Myocyte (in vitro differentiated cells): ENCODE measurements at regions not wholly inside any gene's neighbourhood (a gene's known extent, or its start where the extent isn't known, plus 50 kb on each side); places are given as distances from the start of the nearest gene placed in this dataset.

Experiments
- DNase-seq: peaks from one replicate; pipeline ENCODE4 v3.0.0-alpha.2; 2012; ENCODE audit warnings: low read depth

DNA sequence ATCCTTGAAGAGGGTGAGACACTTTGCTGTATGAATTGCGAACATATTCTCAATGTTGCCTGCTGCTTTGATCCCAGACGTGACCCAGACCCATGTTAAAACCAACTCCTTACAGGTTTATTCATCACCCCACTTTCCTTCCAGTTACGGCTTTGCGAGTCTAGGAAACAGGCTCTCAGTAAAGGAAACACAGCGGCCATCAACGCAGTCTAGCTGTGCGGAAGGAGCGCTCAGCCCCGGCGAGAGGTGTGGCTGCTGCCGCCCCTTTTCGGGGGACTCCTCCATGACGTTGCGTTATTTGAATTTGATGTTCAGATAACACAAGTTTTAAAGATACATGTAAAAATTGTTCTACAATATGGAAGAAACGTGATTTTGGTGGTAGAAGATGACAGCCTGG, 206.4 kb upstream of the FAT1 start:
- DNase-seq: no peak

DNA sequence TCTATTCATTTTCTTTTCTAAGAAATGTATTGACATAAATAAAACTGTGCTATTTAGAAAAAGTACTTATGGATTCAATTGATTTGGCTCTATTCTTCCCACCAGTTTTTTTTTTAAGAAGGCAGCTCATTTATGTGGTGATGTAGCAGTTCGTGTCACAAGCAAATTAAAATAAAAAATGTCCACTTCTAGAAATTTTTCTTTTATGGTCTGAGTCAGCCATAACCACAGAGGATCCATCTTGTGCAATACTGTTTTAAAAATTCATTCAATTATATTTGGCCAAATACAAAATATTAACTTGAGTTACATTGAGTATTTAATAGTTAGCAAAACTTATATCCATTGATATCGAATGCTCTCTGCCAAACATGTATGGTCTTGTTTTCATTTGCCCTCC, 207.9 kb upstream of the FAT1 start:
- peak; percentile 32 for DNase-seq

DNA sequence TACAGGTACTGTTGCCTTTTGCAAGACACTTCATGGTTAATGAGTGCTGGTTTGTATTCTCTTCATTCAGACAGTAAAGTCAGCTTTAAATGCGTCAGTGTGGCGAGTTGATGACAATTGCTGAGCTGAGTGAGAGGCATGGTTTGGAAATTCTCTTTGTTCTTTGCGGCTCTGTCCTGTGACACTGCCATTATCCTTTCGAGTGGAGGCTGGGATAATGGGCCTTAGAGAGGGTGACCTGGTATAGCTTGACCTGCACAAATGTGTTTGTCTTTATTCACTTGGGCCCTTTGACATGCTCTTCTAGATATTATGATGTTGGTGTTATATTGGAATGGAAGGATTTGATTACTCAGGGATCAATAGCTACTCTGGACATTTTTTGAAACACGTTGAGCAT, 208.5 kb upstream of the FAT1 start:
- DNase-seq: no peak

DNA sequence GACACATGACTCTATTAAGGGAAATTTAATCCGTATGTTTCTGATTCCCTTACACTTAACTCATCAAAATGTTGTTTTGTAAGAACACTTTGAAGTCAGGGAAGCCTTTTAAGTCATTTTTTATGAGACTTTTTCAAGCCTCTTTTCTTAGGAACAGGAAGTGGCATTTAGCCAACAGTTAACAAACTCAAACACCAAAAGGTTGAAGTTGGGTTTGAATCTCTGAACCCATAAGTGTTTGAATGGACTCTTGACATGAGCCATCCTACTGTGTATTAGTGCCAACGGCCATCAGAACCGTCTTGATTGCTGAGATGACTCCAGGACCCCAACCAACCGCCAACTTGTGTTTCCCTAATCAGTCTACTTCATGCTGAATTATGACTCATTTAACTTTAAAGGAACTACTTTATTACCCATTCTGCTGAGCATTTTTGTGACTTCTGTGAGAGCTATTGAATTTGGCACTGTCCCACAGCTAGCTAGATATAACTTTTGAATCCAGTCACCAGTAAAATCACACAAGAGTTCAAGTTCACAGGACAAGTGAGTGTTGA, 209.1 kb upstream of the FAT1 start:
- DNase-seq: peak; percentile 60

DNA sequence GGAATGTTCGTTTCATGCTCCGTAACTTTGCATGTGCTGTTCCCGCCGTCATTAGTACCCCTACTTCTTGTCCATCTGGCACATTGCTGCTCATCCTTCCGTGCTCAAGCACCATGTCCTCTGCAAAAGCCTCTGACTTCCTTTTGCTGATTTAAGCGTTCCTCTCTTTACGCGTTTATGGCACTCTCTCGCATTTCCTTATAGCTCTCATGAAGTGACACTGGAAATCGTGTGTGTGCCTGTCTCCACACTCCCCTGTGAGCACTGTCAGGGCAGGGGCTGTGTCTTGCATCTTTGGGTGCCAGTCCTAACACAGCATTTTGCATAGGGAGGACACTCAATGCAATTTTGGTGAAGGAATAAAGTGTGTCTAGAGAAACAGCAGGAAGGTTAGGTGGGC, 210.6 kb upstream of the FAT1 start:
- DNase-seq: no peak

DNA sequence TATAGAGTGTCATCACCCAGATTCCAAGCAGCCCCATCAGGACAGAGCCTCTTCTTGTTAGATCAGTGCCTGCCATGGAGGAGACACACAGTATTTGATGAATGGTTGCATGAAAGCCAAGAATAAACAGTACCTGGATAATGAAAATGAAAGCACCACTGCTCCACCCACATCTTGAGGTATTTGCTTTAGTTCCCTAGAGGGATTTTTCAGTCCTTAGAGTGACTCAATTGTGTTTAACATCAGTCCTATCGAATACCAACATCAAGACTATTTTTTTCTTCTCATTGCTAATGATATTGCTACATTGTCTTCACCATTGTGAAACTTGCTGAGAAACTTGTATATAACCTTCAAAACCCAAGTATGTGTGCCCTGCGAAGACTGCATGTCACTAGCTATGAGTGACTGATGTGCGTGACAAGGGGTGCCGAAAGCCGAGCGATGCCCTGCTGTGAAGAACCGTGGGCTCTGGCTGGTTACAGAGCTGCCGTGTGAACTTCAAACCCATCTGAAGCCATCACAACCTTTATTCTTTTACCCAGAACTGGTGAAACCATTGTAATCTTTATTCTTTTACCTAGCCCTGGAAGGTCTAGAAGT, 211.3 kb upstream of the FAT1 start:
- no peak for DNase-seq

DNA sequence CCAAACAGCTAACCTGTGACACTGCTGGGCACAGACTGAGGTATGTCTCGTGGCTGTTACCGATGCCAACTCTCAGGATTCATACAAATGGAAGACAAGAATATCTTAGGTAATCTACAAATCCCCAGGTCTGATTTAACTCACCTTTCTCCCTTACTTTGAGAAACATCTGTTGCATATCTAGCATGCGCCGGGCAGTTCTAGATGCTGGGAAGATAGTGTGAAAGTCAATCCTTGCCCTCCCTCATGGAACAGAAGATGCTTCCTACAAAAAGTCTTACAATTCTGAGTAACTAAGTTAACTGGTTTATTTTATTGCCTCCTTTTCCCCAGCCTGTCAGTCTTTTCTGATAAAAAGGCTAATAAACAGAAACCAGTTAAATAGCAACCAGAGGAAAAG, 212.2 kb upstream of the FAT1 start:
- DNase-seq: no peak

DNA sequence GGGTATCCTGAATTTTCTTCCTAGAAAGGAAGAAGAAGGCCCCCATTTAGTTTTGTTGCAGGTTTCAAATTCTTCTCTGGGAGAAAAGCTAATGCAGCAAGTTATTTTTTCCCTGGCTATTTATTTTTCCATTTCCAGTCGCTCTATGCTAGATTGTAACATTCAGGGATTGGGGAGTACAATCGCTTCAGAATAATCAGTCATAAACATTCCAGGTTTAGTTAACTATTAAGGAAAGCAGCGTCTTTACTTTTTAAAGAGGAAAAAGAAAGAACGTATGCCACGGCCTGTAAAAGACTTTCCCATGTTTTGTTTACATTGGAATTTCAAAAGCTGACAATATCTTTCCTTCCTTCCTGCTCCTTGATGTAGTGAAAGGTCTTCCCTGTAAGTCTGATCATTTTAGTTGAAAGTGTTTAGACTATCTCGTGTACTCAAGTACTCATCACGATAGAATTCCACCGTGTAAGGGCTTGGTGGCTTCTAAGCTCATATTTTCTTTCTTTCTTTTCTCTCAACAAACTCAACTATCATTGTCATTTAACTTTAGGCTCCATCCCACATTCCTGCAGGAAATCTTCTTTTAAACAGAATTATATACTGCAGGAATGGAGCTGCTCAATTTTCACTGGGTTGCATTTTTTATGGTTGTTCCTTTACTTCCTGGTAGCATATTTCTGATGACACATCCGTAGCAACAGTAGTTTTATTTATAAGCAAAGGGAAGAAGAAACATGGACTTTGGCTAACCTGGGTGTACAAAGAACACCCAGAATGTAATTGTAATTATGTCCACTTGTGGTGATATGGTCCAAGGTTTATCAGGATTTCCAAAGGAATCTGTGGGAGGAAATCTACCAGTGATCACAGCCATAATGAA, 213.1 kb upstream of the FAT1 start:
- DNase-seq: peak; percentile 54

DNA sequence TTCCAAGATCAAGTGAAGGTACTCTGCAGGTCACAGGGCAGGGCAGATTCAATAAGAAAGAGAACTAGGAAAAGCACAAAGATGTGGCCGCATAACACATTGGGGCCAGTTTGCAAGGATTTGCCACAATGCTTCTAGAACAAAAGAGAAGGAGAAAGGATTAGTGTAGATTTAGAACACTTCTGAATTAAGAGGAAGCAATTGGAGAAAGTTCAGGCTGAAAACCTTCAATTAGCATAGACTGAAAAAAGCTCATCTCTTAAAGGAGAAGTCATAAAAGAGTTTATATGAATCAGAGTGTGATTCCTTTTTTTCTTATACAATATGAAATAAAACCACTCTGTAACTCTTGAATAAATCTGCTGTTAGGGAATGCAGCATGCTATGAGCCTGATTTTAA, 215.6 kb upstream of the FAT1 start:
- DNase-seq: no peak

DNA sequence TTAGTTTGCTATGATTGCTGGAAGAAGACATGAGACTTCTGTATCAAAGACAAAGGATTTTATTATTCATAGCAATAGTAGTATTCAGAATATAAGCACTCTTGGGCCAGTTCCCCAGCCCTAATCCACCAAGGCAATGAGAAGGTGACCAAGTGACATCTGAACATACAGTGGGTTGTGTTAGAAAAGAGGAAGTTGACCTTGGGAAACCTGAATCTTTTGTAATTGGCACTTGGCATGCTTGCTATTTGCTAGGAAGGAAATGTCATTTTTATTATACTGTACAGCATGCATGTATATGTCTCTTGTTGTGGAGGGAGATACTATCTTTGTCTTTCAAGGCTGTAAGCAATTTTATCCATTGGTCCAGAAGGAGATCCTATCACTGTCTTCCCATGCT, 216.1 kb upstream of the FAT1 start:
- DNase-seq: no peak

DNA sequence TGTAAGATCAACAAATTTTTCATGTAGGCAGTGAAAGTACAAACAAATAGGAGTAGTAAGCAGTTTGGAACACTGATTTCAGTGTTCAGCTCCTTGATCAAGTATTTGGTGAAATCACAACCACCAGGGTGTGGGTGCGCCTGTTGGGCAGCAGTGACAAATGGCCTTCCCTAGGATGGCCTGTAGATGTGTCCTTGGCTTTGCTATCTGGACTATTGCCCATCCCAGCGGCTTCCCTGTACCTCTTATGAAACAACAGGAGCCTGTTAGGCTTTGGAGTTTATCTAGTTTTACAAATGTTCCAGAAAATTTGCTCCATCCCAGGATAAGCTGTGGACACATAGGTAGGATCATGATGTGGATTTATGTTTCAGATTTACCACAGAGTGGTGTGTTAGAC, 216.8 kb upstream of the FAT1 start:
- DNase-seq: no peak

DNA sequence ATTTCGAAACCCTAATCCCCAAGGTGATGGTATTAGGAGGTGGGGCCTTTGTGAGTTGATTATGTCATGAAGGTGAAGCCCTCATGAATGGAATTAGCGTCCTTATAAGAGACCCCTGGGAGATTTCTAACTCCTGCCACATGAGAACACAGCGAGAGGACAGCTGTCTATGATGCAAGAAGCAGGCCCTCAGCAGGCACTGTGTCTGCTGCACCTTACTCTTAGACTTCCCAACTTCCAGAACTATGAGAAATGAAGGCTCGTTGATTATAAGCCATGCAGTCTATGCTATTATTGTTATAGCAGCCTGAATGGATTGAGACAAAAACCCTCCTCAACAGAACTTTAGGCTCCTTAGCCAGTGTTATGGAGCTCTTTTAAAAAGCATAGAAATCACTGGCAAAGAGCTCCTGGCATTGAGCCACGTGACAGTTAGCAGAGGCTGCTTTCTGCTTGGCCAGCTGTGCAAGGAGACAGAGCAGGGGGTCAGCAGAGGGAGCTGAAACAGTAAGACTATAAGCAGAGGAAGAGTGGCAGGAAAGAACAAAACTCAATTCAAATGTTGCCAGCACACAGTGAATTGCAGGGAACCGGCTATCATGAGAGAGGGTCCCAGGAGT, 219.2 kb upstream of the FAT1 start:
- peak; percentile 76 for DNase-seq

DNA sequence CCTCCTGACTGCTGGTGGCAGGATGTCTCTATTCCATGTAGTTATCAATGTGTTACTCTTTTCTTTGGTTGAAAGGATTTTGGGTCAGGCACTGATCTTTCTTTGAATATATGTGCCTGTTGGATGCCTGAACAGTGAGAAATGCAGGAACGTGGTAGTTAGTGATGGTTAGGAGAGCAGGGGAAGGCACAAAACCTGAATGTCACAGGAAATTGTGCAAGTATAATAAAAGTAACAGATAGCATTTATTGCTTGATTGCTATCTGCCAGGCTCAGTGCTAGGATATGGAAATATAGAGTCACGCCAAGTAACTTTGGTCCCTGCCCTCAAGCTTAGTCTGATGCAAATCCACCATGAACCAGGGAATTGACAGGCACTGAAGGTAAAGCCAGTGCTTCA, 219.8 kb upstream of the FAT1 start:
- no peak for DNase-seq

DNA sequence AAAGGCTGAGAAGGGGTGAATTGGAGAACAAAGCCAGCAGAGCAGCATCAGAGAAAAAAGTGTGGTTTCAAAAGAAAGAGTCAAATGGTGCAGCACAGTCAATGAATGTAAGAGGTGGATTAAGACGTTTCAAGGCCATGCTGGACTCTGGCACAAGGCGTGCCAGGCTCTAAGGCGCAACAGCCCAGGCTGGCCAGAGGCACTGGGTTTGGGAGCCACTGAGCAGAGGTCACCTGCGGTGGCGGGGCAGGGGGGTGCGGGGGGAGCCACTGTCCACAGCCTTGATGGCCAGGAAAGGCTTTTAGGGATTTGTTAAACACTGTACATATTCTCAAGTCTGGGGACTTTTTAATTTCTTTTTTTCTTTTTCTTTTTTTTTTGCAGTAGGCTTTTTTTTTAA, 222.5 kb upstream of the FAT1 start:
- no peak for DNase-seq

DNA sequence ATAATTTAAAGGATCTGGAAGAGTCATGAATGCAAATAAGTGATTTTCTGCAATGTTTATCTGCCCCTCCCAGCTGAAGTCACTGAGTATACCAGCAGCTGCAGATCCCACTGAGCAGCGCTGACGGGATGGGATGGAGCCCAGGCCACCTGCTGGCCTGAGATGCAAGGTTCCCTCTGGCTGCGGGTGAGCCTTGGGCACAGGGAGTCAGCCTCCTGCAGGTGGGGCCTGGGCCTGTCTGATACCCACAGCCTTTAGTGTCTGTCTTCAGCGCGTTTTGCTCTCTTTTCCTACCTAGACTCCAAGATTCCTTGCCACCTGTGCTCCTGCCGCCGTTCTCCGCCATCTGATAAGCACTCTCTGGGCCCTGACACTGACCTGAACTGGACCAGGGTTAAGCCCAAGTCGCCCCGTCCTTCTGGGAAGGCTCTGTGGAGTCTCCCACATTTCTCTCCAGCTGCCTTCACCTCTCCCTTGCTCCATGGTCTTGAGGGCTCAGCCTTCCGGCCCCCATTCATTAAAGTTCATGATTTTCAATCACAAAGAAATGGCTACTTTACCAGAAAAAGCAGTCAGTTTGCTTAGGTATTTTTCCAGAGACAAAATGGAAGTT, 223.1 kb upstream of the FAT1 start:
- DNase-seq: peak; percentile 65

DNA sequence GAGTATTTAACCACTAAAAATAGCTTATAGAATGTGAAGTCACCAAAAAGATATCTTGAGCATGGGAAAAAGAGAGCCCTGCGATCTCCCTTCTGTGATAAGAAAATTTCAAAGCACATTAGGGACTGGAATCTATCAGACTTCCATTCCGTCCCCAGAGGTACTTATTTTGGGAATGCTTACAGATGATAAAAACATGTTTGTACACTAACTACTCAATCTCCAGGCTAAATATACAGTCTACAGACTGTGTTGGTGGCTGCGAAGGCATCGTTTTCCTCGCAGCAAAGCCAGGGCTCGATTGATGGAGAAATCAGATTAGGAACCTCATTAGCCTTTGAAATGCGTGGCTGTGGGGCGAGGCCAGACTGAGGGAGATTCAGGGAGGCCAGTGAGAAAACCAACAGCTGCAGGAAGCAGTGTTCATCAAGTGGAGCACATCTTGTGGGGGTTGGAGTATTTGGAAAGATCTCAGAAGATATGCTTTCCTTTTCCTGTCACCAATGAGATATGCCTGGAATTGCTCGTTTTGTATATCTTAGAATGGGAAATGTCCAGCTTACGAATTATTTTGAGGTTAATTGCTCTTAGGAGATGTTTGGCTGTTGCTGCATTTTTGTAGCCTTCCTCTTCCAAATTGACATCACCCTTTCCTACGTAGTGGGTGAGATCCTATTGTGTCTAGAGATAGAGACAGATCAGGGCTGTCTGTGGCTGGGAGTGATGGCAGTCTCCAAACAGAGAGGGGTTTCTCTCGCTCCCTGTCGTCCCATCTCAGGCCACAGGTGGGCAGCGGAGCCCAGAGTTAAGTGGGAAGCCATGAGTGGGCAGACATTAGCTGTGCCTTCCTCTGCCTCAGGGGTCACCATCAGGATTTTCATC, 224.9 kb upstream of the FAT1 start:
- DNase-seq: peak; percentile 87

DNA sequence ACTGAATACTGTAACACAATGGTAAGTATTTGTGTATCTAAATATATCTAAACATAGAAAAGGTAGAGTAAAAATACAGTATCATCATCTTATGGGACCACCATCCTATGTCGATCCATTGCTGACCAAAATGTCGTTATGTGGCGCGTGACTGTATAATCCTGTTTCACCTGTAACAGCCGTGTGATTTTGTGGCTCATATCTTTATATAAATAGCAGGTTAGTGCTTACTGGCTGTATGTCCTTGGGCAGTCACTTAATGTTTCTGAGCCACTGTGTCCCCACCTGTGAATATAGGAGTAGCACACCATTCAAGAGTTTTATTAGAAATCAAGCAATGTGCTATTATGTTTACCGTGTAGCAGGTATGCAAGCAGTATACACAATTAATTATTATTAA, 226.2 kb upstream of the FAT1 start:
- no peak for DNase-seq

DNA sequence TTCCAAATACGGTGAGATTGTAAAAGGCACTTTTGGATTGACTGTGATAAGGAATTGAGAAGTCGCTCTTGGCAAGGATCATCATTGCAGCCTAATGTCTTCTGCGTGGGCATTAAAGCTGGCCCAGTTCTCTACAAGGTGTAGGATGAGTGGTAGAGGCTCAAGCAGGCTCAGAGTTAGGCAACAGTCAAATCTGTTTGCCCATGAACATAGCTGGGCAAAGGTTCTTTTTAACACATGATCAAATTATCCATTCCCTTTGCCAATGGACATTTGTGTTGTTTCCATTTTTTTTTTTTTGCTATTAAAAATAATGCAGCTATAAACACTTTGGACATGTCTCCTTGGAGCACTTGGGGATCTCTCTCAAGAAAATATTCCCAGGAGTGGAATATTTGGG, 229.1 kb upstream of the FAT1 start:
- no peak for DNase-seq

DNA sequence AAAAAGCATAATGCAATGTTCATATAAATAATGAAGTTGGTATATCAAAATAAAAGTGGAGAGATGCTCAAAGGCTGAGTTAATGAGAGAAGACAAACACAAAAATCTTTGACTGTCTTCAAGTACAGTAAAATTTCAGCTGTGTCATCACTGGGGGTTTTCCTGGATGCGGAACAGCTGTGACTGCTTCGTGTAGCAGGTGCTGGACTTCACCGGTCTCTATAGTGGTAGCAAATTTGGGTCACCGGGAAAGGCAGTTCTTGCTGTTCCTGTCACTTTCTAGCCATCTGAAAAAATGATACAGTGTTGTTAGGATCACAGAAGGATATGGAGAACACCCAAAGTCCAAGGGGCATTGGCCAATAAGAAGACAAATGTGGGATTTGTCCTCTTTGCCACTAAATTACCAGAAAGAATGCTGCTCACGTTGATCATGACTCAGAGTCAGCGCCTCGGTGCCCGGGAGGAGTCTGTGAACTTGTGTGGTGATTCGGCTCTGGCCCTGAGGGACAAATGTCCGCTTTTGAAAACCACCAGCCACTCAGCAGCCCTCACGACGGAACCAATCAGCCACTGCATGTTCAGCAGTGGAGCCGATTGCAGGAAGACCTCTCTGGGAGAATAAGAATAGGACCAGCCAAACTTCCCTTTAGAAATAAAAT, 230.1 kb upstream of the FAT1 start:
- DNase-seq: peak; percentile 85

DNA sequence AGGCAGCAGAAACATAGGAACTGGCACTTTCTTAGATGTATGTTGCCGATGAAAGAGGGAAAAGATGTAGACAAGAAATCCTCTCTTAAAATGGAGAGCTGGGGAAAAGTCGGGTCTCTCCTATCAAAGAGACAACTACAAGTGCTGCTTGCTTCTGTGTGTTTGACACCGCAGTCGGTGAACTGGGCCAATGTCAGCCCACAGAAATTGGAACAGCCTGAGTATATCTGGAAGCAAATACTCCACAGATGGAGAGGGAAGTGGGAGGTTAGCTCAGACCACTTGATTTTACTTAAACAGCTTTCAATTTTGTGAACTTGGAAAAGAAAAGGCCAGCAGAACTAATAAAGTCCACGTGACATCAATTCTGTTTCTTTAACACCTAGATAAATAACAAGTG, 230.9 kb upstream of the FAT1 start:
- no peak for DNase-seq
